SK-N-SH treated with all-trans-retinoic acid at 6 μM for 48 hours (cell line): ENCODE measurements at regions not wholly inside any gene's neighbourhood (a gene's known extent, or its start where the extent isn't known, plus 50 kb on each side); places are given as distances from the start of the nearest gene placed in this dataset.

ENCODE experiments used
- ATAC-seq: fragments of 200-7000 bp; cut with Tn5 transposase; 3 replicates; pipeline ENCODE4 v1.9.1; 2020; ENCODE audit warnings: mild to moderate bottlenecking, moderate library complexity
- ARNTL ChIP-seq: fragments of 450-650 bp; formaldehyde crosslinking; IDR thresholded peaks from 2 replicates; pipeline ENCODE4 v1.5.0; 2020; ENCODE audit warnings: low read depth, mild to moderate bottlenecking, moderate library complexity, borderline replicate concordance
- BACH2 ChIP-seq: fragments of 250-450 bp; sonication (Bioruptor Pico); IDR thresholded peaks from 2 replicates; pipeline ENCODE4 v1.9.0; 2021; ENCODE audit warnings: mild to moderate bottlenecking, borderline replicate concordance
- CSDC2 ChIP-seq: fragments of 250-450 bp; sonication (Bioruptor Pico); IDR thresholded peaks from 2 replicates; pipeline ENCODE4 v1.5.0; 2020; ENCODE audit warnings: mild to moderate bottlenecking, moderate library complexity
- ESRRG ChIP-seq: fragments of 250-450 bp; sonication (Bioruptor Pico); IDR thresholded peaks from 2 replicates; pipeline ENCODE4 v1.6.1; 2021; ENCODE audit warnings: mild to moderate bottlenecking
- PPARA ChIP-seq: fragments of 250-450 bp; sonication (Bioruptor Pico); IDR thresholded peaks from 2 replicates; pipeline ENCODE4 v1.5.0; 2020; ENCODE audit warnings: mild to moderate bottlenecking, borderline replicate concordance
- TCF4 ChIP-seq: fragments of 250-450 bp; sonication (Bioruptor Pico); IDR thresholded peaks from 2 replicates; pipeline ENCODE4 v1.8.0; 2021; ENCODE audit warnings: mild to moderate bottlenecking, moderate library complexity, borderline replicate concordance
- ZFP3 ChIP-seq: fragments of 250-450 bp; sonication (Bioruptor Pico); IDR thresholded peaks from 2 replicates; pipeline ENCODE4 v1.5.0; 2020; ENCODE audit warnings: mild to moderate bottlenecking, moderate library complexity
- ZFP30 ChIP-seq: fragments of 450-650 bp; formaldehyde crosslinking; IDR thresholded peaks from 2 replicates; pipeline ENCODE4 v1.5.0; 2022; ENCODE audit warnings: mild to moderate bottlenecking, moderate library complexity
- ZNF565 ChIP-seq: fragments of 450-650 bp; formaldehyde crosslinking; conservative IDR thresholded peaks from 2 replicates; pipeline ENCODE4 v1.5.0; 2020; ENCODE audit warnings: low read depth, mild to moderate bottlenecking, moderate library complexity
- ZNF70 ChIP-seq: fragments of 450-650 bp; formaldehyde crosslinking; IDR thresholded peaks from 2 replicates; pipeline ENCODE4 v1.5.0; 2020; ENCODE audit warnings: mild to moderate bottlenecking, moderate library complexity
- ZNF8 ChIP-seq: fragments of 450-650 bp; formaldehyde crosslinking; IDR thresholded peaks from 2 replicates; pipeline ENCODE4 v1.5.0; 2020; ENCODE audit warnings: mild to moderate bottlenecking, moderate library complexity
- TF ChIP-seq, protein P1 (sequence below): fragments of 250-450 bp; sonication (Bioruptor Pico); IDR thresholded peaks from 2 replicates; pipeline ENCODE4 v1.5.0; 2020; ENCODE audit warnings: mild to moderate bottlenecking, moderate library complexity
- TF ChIP-seq, protein P2 (sequence below): fragments of 250-450 bp; sonication (Bioruptor Pico); IDR thresholded peaks from 2 replicates; pipeline ENCODE4 v1.5.1; 2020; ENCODE audit warnings: low read depth, mild to moderate bottlenecking, moderate library complexity
- TF ChIP-seq, protein P3 (sequence below): fragments of 250-450 bp; sonication (Bioruptor Pico); IDR thresholded peaks from 2 replicates; pipeline ENCODE4 v1.8.0; 2021; ENCODE audit warnings: low read depth, mild to moderate bottlenecking, moderate library complexity, borderline replicate concordance

DNA sequence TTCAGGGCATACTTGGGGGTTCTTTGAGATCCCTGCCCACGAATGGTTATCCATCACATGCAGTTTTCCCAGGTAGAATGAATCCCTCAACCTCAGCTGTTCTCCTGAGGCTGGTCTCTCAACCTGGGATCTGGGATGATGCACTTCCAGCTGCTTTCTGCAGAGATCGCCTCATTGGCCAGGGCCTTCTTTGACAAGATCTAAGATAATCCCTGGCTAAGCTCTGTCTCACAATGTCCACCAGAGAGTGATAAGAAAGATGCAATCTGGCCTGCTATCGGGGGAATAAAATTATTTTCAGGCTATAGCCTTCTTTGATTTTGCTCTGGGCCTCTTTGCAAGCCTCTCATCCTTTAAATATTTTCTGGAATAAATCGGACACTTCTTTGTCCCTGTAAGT lies 1021.1 kb downstream of the EFNB2 start:
- no peak for ATAC-seq
- TF ChIP-seq ZNF8 (CRISPR knock-in tag) = no peak
- TF ChIP-seq ZNF565 (CRISPR knock-in tag) = no peak
- TF ChIP-seq, protein P1, sequence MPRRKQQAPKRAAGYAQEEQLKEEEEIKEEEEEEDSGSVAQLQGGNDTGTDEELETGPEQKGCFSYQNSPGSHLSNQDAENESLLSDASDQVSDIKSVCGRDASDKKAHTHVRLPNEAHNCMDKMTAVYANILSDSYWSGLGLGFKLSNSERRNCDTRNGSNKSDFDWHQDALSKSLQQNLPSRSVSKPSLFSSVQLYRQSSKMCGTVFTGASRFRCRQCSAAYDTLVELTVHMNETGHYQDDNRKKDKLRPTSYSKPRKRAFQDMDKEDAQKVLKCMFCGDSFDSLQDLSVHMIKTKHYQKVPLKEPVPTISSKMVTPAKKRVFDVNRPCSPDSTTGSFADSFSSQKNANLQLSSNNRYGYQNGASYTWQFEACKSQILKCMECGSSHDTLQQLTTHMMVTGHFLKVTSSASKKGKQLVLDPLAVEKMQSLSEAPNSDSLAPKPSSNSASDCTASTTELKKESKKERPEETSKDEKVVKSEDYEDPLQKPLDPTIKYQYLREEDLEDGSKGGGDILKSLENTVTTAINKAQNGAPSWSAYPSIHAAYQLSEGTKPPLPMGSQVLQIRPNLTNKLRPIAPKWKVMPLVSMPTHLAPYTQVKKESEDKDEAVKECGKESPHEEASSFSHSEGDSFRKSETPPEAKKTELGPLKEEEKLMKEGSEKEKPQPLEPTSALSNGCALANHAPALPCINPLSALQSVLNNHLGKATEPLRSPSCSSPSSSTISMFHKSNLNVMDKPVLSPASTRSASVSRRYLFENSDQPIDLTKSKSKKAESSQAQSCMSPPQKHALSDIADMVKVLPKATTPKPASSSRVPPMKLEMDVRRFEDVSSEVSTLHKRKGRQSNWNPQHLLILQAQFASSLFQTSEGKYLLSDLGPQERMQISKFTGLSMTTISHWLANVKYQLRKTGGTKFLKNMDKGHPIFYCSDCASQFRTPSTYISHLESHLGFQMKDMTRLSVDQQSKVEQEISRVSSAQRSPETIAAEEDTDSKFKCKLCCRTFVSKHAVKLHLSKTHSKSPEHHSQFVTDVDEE = no peak
- TF ChIP-seq, protein P2, sequence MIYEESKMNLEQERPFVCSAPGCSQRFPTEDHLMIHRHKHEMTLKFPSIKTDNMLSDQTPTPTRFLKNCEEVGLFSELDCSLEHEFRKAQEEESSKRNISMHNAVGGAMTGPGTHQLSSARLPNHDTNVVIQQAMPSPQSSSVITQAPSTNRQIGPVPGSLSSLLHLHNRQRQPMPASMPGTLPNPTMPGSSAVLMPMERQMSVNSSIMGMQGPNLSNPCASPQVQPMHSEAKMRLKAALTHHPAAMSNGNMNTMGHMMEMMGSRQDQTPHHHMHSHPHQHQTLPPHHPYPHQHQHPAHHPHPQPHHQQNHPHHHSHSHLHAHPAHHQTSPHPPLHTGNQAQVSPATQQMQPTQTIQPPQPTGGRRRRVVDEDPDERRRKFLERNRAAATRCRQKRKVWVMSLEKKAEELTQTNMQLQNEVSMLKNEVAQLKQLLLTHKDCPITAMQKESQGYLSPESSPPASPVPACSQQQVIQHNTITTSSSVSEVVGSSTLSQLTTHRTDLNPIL (CRISPR knock-in tag) = no peak
- no peak for TF ChIP-seq ARNTL (CRISPR knock-in tag)
- no peak for TF ChIP-seq TCF4 (CRISPR knock-in tag)
- TF ChIP-seq ZFP30 (CRISPR knock-in tag) = no peak
- TF ChIP-seq, protein P3, sequence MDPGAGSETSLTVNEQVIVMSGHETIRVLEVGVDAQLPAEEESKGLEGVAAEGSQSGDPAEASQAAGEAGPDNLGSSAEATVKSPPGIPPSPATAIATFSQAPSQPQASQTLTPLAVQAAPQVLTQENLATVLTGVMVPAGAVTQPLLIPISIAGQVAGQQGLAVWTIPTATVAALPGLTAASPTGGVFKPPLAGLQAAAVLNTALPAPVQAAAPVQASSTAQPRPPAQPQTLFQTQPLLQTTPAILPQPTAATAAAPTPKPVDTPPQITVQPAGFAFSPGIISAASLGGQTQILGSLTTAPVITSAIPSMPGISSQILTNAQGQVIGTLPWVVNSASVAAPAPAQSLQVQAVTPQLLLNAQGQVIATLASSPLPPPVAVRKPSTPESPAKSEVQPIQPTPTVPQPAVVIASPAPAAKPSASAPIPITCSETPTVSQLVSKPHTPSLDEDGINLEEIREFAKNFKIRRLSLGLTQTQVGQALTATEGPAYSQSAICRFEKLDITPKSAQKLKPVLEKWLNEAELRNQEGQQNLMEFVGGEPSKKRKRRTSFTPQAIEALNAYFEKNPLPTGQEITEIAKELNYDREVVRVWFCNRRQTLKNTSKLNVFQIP (CRISPR knock-in tag) = no peak
- TF ChIP-seq ESRRG (CRISPR knock-in tag) = no peak

DNA sequence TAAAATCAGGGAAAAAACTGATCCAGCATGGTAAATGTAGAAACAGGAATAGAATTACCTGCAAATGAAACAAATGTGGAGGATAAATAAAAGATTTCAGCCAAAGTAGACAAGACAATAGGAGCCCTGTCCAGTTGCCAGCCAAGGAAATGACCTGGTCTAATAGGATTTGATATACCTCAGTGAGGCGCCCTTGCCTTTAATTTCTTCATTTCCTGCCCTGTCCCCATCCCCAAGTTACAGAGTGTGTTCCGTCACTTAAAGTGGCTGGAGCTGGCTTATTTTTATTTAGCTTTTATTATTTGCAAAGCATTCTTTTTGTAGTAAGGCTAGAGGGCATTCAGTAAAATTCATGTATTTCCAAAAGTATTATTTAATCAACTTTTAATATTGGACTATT lies 1022.0 kb downstream of the EFNB2 start:
- no peak for ATAC-seq
- TF ChIP-seq BACH2 = no peak
- no peak for TF ChIP-seq PPARA
- no peak for TF ChIP-seq CSDC2
- TF ChIP-seq ESRRG (CRISPR knock-in tag) = no peak
- no peak for TF ChIP-seq ARNTL (CRISPR knock-in tag)
- TF ChIP-seq, protein P3 (CRISPR knock-in tag) = no peak
- TF ChIP-seq, protein P1 = no peak
- no peak for TF ChIP-seq ZFP3 (CRISPR knock-in tag)
- TF ChIP-seq, protein P2 (CRISPR knock-in tag) = no peak
- TF ChIP-seq ZNF565 (CRISPR knock-in tag) = no peak
- TF ChIP-seq TCF4 (CRISPR knock-in tag) = no peak
- no peak for TF ChIP-seq ZNF70 (CRISPR knock-in tag)
- no peak for TF ChIP-seq ZNF8 (CRISPR knock-in tag)
- TF ChIP-seq, all 23 proteins: peak for 0

DNA sequence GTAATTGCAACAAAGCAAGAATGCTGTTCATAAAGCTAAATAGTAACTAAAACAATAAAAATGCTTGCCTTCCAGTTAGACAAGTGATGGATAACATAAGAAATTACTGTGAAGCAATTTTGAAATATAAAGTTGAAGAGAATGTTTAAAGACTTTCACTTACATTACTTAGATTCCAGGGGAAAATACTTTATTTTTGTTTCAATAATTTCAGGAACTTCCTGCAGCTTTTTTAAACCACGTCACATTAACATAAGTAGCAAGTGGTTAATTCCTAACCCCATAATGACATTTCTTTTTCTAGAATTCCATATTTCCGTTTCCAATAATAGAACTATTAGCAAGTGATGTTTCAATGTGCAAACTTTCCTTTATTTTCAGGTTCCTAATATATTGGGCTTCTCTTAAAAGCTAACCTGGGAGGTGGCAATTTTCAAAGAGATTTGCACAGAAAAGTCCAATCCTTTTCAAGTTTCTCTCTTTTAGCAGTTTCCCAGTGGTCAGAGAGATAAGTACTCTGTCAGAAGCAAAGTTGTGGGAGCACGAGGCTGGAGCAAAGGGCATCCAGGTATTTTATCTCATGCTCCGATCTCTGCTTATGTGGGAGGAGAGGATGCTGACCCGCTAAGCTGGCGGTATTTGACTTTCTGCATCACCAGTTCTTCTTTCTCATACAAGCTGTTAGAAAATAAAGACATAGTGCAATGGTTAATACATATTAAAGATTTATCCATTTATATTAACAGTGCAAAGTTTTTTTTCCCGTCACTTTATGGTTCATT lies 1025.3 kb downstream of the EFNB2 start:
- no peak for TF ChIP-seq ZNF70 (CRISPR knock-in tag)
- no peak for ATAC-seq
